ENCODE measurements at regions not wholly inside any gene's neighbourhood (a gene's known extent, or its start where the extent isn't known, plus 50 kb on each side); places are given as distances from the start of the nearest gene placed in this dataset.

GRCh38 chr9:19620326-19620725 lies 168.5 kb downstream of the SLC24A2 start:
- DNase-seq (ENCODE audit: missing footprints) (no peak), ATAC-seq (no peak)
- intact Hi-C loops (cut with DNase I): no loop called here

GRCh38 chr9:19619221-19619620 lies 169.6 kb downstream of the SLC24A2 start:
- ATAC-seq: no peak
- intact Hi-C loops (cut with DNase I): no loop called here
- no peak for DNase-seq (ENCODE audit: missing footprints)

- DNase-seq (ENCODE audit: missing footprints) (no peak), ATAC-seq (no peak)
- intact Hi-C loops (cut with DNase I): no loop called here
Observed at GRCh38 chr9:19618816-19619215, 170.0 kb downstream of the SLC24A2 start.

GRCh38 chr9:19615036-19615624 lies 173.7 kb downstream of the SLC24A2 start:
- intact Hi-C loops (cut with DNase I): no loop called here
- no peak for ATAC-seq

GRCh38 chr9:19614294-19614693 lies 174.5 kb downstream of the SLC24A2 start:
- DNase-seq (ENCODE audit: missing footprints): no peak
- ATAC-seq: no peak
- intact Hi-C loops (cut with DNase I): no loop called here

More at GRCh38 chr9:19615036-19615624, 173.7 kb downstream of the SLC24A2 start:
- no peak for DNase-seq (ENCODE audit: missing footprints)

GRCh38 chr9:19600538-19600937 lies 188.3 kb downstream of the SLC24A2 start:
- DNase-seq (ENCODE audit: missing footprints): no peak
- ATAC-seq: no peak
- intact Hi-C loops (cut with DNase I): no loop called here

GRCh38 chr9:19598722-19599121 lies 189.9 kb downstream of the ACER2 start:
- ATAC-seq (no peak), DNase-seq (ENCODE audit: missing footprints) (no peak)
- intact Hi-C loops (cut with DNase I): no loop called here

GRCh38 chr9:19597176-19597575 lies 188.4 kb downstream of the ACER2 start:
- ATAC-seq (no peak), DNase-seq (ENCODE audit: missing footprints) (no peak)
- intact Hi-C loops (cut with DNase I): no loop called here

- intact Hi-C loops (cut with DNase I): no loop called here
- ATAC-seq (no peak), DNase-seq (ENCODE audit: missing footprints) (no peak)
Observed at GRCh38 chr9:19595003-19595402, 186.2 kb downstream of the ACER2 start.

- ATAC-seq (no peak), DNase-seq (ENCODE audit: missing footprints) (no peak)
- intact Hi-C loops (cut with DNase I): no loop called here
Observed at GRCh38 chr9:19587678-19588077, 178.9 kb downstream of the ACER2 start.

- ATAC-seq (no peak), DNase-seq (ENCODE audit: missing footprints) (no peak)
- intact Hi-C loops (cut with DNase I): no loop called here
Observed at GRCh38 chr9:19583890-19584289, 175.1 kb downstream of the ACER2 start.

- intact Hi-C loops (cut with DNase I): no loop called here
- ATAC-seq: no peak
- DNase-seq (ENCODE audit: missing footprints): no peak
Observed at GRCh38 chr9:19577411-19577810, 168.6 kb downstream of the ACER2 start.

- intact Hi-C loops (cut with DNase I): no loop called here
- DNase-seq (ENCODE audit: missing footprints): no peak
- no peak for ATAC-seq
Observed at GRCh38 chr9:19568946-19569345, 160.1 kb downstream of the ACER2 start.

GRCh38 chr9:19564396-19565061 lies 155.7 kb downstream of the ACER2 start:
- DNase-seq (ENCODE audit: missing footprints) (no peak), ATAC-seq (no peak)
- intact Hi-C loops (cut with DNase I): no loop called here

- ATAC-seq: no peak
- intact Hi-C loops (cut with DNase I): no loop called here
- DNase-seq (ENCODE audit: missing footprints): no peak
Observed at GRCh38 chr9:19555214-19555613, 146.4 kb downstream of the ACER2 start.

GRCh38 chr9:19554529-19554928 lies 145.7 kb downstream of the ACER2 start:
- ATAC-seq (no peak), DNase-seq (ENCODE audit: missing footprints) (no peak)
- intact Hi-C loops (cut with DNase I): no loop called here

- intact Hi-C loops (cut with DNase I): no loop called here
- DNase-seq (ENCODE audit: missing footprints): no peak
- no peak for ATAC-seq
Observed at GRCh38 chr9:19553441-19553840, 144.6 kb downstream of the ACER2 start.

- DNase-seq (ENCODE audit: missing footprints) (no peak), ATAC-seq (no peak)
- intact Hi-C loops (cut with DNase I): no loop called here
Observed at GRCh38 chr9:19552282-19553105, 143.7 kb downstream of the ACER2 start.

- ATAC-seq (no peak), DNase-seq (ENCODE audit: missing footprints) (no peak)
- intact Hi-C loops (cut with DNase I): no loop called here
Observed at GRCh38 chr9:19551124-19551929, 142.5 kb downstream of the ACER2 start.
